ENCODE measurements at regions not wholly inside any gene's neighbourhood (a gene's known extent, or its start where the extent isn't known, plus 50 kb on each side); places are given as distances from the start of the nearest gene placed in this dataset.

GRCh38 chr3:38978729-38979128, 73.0 kb downstream of the SCN11A start:
- H3K27me3 ChIP-seq (ENCODE audit: control insufficient read depth, insufficient read depth, low read length) = no peaks in the 10 kb centered on the region
- H3K4me3 ChIP-seq (ENCODE audit: insufficient read depth, low read depth, low read length) = no peak overlapping the region
- no peak for DNase-seq
- H3K36me3 ChIP-seq (replicated peaks; ENCODE audit: control insufficient read depth, insufficient read depth, low read length) = no peaks in the 10 kb centered on the region

DNA sequence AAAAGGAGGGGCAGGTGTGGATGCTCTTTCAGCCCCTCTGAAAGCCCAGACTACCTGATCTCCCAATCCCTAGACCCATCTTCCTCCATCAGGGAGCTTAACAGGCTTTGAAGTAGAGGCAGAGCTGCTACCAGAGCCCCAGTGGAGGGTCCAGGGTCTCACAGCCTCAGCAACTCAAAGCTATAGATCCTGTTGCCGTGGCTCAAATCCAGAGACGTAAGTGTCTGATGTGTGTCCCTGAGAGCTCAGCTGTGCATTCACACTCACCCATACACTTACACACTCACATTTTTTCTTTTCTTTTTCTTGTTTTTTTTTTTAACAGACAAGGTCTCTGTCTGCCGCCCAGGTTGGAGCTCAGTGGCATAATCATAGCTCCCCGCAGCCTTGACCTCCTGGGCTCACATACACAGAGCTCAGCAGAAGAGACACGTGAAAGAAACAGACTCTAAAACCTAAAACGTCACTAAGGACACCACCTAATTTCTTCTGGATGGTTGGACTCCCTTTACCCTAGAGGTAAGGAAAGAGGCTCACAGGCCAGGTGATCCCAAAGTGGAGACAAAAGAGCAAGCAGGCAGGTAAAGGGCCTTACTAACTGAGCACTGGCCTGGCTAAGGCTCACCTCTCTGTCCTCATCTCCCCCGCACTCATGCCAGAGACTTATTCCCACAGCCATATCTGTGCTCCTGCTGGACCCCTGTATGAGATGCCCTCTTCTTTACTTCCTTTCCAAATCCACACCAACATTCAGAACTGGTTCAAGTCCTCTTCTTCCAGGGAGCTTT, 80.7 kb downstream of the SCN11A start:
- no peaks in the 10 kb centered on the region for H3K27me3 ChIP-seq (ENCODE audit: control insufficient read depth, insufficient read depth, low read length)
- H3K36me3 ChIP-seq (replicated peaks; ENCODE audit: control insufficient read depth, insufficient read depth, low read length) = no peaks in the 10 kb centered on the region
- H3K4me3 ChIP-seq (ENCODE audit: insufficient read depth, low read depth, low read length) = no peak overlapping the region
- DNase-seq = no peak

DNA sequence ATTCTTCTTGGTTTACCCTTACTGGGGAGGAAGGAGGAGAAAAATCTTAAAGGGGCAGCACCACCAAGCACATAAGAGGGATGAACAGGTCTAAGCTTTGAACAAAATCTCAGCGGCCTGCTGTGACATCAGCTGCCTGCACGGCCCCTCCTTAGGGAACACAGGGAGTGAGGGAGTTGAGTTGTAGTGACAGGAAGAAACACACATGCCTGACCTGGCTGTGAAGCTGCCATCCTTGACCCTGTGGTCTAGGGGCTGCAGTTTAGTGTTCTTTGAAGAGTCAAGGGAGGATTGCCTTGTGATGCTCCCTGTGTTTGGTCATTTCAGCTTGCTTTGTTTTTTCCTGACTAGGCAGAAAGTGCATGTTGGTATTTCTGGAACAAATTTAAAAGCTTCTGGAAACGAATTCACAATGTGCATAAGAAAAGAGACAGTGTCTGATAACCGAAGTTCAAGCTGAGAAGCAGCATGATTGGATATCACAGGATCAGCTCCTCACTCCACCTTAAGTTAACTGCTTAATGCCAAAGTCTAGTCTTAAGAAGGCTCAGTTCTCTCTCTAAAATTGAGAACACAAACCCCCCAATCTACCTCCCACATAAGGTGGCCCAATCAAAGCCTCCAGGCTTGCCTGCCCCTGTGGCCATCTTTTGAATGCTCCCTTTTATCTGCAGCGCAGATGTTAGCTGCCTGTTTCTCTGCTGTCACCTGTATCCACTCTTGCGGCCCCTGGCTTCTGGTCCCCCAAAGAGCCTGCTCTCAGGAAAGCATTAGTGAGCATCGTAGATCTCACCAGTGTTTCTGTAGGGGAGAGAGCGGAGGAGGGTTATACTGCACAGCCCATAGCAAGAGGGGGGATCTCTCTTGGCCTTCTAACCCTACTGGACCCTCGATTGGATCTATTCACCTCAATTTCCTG, 82.2 kb downstream of the SCN11A start:
- DNase-seq = no peak
- no peak overlapping the region for H3K4me3 ChIP-seq (ENCODE audit: insufficient read depth, low read depth, low read length)
- H3K36me3 ChIP-seq (replicated peaks; ENCODE audit: control insufficient read depth, insufficient read depth, low read length) = no peaks in the 10 kb centered on the region
- no peaks in the 10 kb centered on the region for H3K27me3 ChIP-seq (ENCODE audit: control insufficient read depth, insufficient read depth, low read length)

GRCh38 chr3:38968891-38969290, 82.9 kb downstream of the SCN11A start:
- DNase-seq = no peak
- Histone ChIP-seq H3K4me3 (ENCODE audit: insufficient read depth, low read depth, low read length) (no peak overlapping the region), H3K36me3 (replicated peaks; ENCODE audit: control insufficient read depth, insufficient read depth, low read length) (no peaks in the 10 kb centered on the region), H3K27me3 (ENCODE audit: control insufficient read depth, insufficient read depth, low read length) (no peaks in the 10 kb centered on the region)

- Histone ChIP-seq H3K36me3 (replicated peaks; ENCODE audit: control insufficient read depth, insufficient read depth, low read length) (no peaks in the 10 kb centered on the region), H3K4me3 (ENCODE audit: insufficient read depth, low read depth, low read length) (no peak overlapping the region), H3K27me3 (ENCODE audit: control insufficient read depth, insufficient read depth, low read length) (no peaks in the 10 kb centered on the region)
- DNase-seq = no peak
Observed at GRCh38 chr3:38968403-38968802, 83.3 kb downstream of the SCN11A start.

DNA sequence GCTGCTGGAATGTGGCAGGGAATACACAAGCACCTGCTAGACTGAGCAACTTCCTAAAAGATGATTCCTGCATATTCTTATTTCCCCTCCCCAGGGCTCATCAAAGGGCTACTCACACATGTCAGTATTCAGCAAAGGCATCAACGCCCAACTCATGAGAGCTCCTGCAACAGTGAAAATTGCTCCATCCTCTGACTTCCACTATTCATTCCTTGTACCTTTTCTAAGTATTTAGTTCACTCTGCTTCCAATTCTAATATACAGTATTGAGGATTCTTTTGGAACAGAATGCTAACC, 84.1 kb downstream of the SCN11A start:
- no peaks in the 10 kb centered on the region for H3K36me3 ChIP-seq (replicated peaks; ENCODE audit: control insufficient read depth, insufficient read depth, low read length)
- DNase-seq = no peak

GRCh38 chr3:38966811-38967692, 84.7 kb downstream of the SCN11A start:
- Histone ChIP-seq H3K36me3 (replicated peaks; ENCODE audit: control insufficient read depth, insufficient read depth, low read length) (no peaks in the 10 kb centered on the region), H3K4me3 (ENCODE audit: insufficient read depth, low read depth, low read length) (no peak overlapping the region), H3K27me3 (ENCODE audit: control insufficient read depth, insufficient read depth, low read length) (no peaks in the 10 kb centered on the region)
- no peak for DNase-seq

More for the DNA sequence above, 84.1 kb downstream of the SCN11A start:
- Histone ChIP-seq H3K4me3 (ENCODE audit: insufficient read depth, low read depth, low read length) (no peak overlapping the region), H3K27me3 (ENCODE audit: control insufficient read depth, insufficient read depth, low read length) (no peaks in the 10 kb centered on the region)

GRCh38 chr3:38964646-38965045, 87.1 kb downstream of the SCN11A start:
- H3K27me3 ChIP-seq (ENCODE audit: control insufficient read depth, insufficient read depth, low read length) = no peaks in the 10 kb centered on the region
- no peak for DNase-seq
- H3K4me3 ChIP-seq (ENCODE audit: insufficient read depth, low read depth, low read length) = no peak overlapping the region

DNA sequence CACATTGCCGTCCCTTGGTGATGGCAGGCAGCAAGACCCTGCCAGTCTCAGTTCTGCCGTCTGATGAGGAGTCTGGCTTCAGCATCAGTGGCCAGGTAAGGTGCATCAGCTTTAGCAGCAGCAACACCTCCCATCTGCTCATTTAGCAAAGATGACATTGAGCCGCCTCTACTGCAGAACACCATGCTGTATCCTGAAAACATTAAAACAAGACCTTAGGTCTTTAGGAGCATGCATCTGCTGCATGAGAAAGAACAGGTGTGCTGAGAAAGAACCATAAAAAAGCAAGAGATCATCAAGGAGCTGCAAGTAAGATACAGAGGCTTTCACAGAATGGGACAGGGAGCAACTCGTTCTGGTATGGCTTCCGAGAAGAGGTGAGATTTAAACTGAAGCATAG, 87.5 kb downstream of the SCN11A start:
- Histone ChIP-seq H3K4me3 (ENCODE audit: insufficient read depth, low read depth, low read length) (no peak overlapping the region), H3K27me3 (ENCODE audit: control insufficient read depth, insufficient read depth, low read length) (no peaks in the 10 kb centered on the region), H3K36me3 (replicated peaks; ENCODE audit: control insufficient read depth, insufficient read depth, low read length) (no peaks in the 10 kb centered on the region)
- DNase-seq = no peak

More at GRCh38 chr3:38964646-38965045, 87.1 kb downstream of the SCN11A start:
- no peaks in the 10 kb centered on the region for H3K36me3 ChIP-seq (replicated peaks; ENCODE audit: control insufficient read depth, insufficient read depth, low read length)

GRCh38 chr3:38960953-38961622, 90.7 kb downstream of the SCN11A start:
- H3K36me3 ChIP-seq (replicated peaks; ENCODE audit: control insufficient read depth, insufficient read depth, low read length) = no peaks in the 10 kb centered on the region
- DNase-seq = peak; percentile 67
- no peaks in the 10 kb centered on the region for H3K27me3 ChIP-seq (ENCODE audit: control insufficient read depth, insufficient read depth, low read length)
- no peak overlapping the region for H3K4me3 ChIP-seq (ENCODE audit: insufficient read depth, low read depth, low read length)

DNA sequence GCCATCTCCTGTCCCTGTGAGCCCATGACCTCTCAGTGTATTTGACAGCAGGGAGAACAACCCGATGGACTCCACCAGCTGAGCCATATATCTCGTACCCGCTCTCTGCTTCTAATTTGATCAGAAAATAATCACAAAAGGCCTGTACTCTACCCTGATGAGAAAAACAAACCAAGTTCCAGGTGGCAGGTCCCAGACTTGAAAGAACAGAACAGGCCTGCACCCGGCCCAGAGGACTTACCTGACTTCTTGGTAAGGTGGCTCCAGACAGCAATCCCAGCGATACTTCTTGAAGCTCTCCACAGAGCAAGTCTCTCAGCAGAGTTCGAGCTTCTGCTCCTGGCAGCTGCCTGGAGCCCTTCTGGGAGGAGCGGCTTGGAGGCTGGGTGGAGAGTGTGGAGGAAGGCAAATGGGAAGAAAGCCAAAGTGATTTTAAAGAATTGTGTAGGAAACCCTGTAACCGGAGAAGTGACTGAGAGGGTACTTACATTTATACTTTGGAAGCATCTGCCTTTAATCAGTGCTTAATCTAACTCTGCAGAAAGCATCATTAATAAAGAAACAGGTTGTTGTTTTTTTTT, 91.6 kb downstream of the SCN11A start:
- Histone ChIP-seq H3K4me3 (ENCODE audit: insufficient read depth, low read depth, low read length) (no peak overlapping the region), H3K36me3 (replicated peaks; ENCODE audit: control insufficient read depth, insufficient read depth, low read length) (no peaks in the 10 kb centered on the region), H3K27me3 (ENCODE audit: control insufficient read depth, insufficient read depth, low read length) (no peaks in the 10 kb centered on the region)
- no peak for DNase-seq

DNA sequence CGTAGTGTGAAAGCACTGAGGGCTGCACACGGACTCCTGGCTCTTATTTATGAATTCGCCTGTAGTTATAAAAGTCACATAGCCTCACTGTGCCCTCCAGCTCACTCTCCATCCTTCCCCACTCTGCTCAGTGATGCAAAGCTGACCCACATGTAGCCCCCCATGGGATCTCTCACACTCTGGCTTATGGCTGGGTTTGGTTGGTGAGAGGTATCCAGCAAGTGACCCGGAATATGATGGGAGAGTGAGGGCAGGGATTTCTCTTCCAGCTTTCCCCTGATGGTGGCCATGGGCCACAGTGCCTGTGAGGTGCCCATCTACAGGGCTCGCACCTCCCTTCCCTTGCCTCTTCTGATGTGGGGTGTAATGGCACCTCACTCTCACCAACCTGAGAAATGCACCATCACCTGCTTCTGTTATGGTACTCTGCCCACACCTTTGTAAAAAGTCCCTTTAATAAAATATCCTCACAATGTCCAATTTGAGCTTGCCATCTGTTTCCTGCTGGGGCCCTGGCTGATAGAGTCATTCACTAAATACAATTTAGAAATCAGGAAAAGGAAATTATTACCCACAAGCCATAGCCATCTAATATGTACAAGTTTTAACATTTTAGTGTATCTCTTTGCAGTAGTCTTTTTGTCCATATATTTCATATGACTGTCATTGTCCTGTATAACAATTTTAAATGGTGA, 93.6 kb downstream of the SCN11A start:
- Histone ChIP-seq H3K4me3 (ENCODE audit: insufficient read depth, low read depth, low read length) (no peak overlapping the region), H3K36me3 (replicated peaks; ENCODE audit: control insufficient read depth, insufficient read depth, low read length) (no peaks in the 10 kb centered on the region), H3K27me3 (ENCODE audit: control insufficient read depth, insufficient read depth, low read length) (no peaks in the 10 kb centered on the region)
- DNase-seq = no peak

- Histone ChIP-seq H3K36me3 (replicated peaks; ENCODE audit: control insufficient read depth, insufficient read depth, low read length) (no peaks in the 10 kb centered on the region), H3K27me3 (ENCODE audit: control insufficient read depth, insufficient read depth, low read length) (no peaks in the 10 kb centered on the region), H3K4me3 (ENCODE audit: insufficient read depth, low read depth, low read length) (no peak overlapping the region)
- DNase-seq = no peak
Observed at GRCh38 chr3:38957296-38957695, 94.4 kb downstream of the SCN11A start.
